CD4-positive, CD25-positive, alpha-beta regulatory T cell (primary cell): ENCODE measurements at regions not wholly inside any gene's neighbourhood (a gene's known extent, or its start where the extent isn't known, plus 50 kb on each side); places are given as distances from the start of the nearest gene placed in this dataset.

Source experiments
- ATAC-seq, 2 donors: fragments of 150-1000 bp; cut with Tn5 transposase; one replicate each; pipeline ENCODE4 v1.10.0; 2021; ENCODE audit warnings: low read depth in 2 of 2, moderate number of reproducible peaks in 2 of 2, moderate library complexity in 1 of 2
- DNase-seq, 3 donors: peaks; one replicate each; pipeline versions ENCODE4 v3.0.0 to v3.0.0-alpha.2; 2012 to 2022; ENCODE audit warnings: mixed read lengths in 1 of 3
- H3K27ac ChIP-seq: one replicate; pipeline ENCODE4 v1.7.0; 2013; ENCODE audit warnings: mild to moderate bottlenecking, low read length; ENCODE audit not compliant: insufficient read depth, poor library complexity, severe bottlenecking
- H3K27me3 ChIP-seq: one replicate; pipeline ENCODE4 v1.7.0; 2013; ENCODE audit warnings: low read length; ENCODE audit not compliant: control insufficient read depth, insufficient read depth
- H3K36me3 ChIP-seq: one replicate; pipeline ENCODE4 v1.7.0; 2013; ENCODE audit warnings: mild to moderate bottlenecking, low read length, moderate library complexity; ENCODE audit not compliant: control insufficient read depth, insufficient read depth
- H3K4me1 ChIP-seq: 2 replicates; pipeline ENCODE4 v1.7.0; 2013; ENCODE audit warnings: mild to moderate bottlenecking, low read length; ENCODE audit not compliant: insufficient read depth, control insufficient read depth, poor library complexity, severe bottlenecking
- H3K4me3 ChIP-seq: one replicate; pipeline ENCODE4 v1.7.0; 2013; ENCODE audit warnings: low read depth, mild to moderate bottlenecking, low read length, moderate library complexity
- H3K9me3 ChIP-seq, 2 experiments: 1 replicate in 1 of 2; 2 replicates in 1 of 2; pipeline ENCODE4 v1.7.0; 2013; ENCODE audit warnings: low read length in 2 of 2, mild to moderate bottlenecking in 1 of 2, moderate library complexity in 1 of 2; ENCODE audit not compliant: control insufficient read depth in 2 of 2
- H3K27ac Mint-ChIP-seq, 3 donors: one replicate each; pipeline ENCODE4 v1.8.0; 2020 to 2022; ENCODE audit warnings: mild to moderate bottlenecking in 3 of 3, mixed read lengths in 3 of 3, moderate library complexity in 2 of 3
- H3K27me3 Mint-ChIP-seq: one replicate; pipeline ENCODE4 v1.8.0; 2022; ENCODE audit warnings: mild to moderate bottlenecking, mixed read lengths
- H3K36me3 Mint-ChIP-seq: one replicate; pipeline ENCODE4 v1.8.0; 2020; ENCODE audit warnings: mixed read lengths
- H3K4me1 Mint-ChIP-seq, 4 donors: one replicate each; pipeline ENCODE4 v1.8.0; 2020 to 2022; ENCODE audit warnings: mixed read lengths in 4 of 4, mild to moderate bottlenecking in 1 of 4
- H3K4me3 Mint-ChIP-seq, 4 donors: one replicate each; pipeline ENCODE4 v1.8.0; 2020 to 2022; ENCODE audit warnings: mild to moderate bottlenecking in 4 of 4, mixed read lengths in 4 of 4, moderate library complexity in 3 of 4
- H3K9me3 Mint-ChIP-seq, 7 donors: one replicate each; pipeline ENCODE4 v1.8.0; 2020 to 2022; ENCODE audit warnings: mixed read lengths in 7 of 7, mild to moderate bottlenecking in 3 of 7, moderate library complexity in 2 of 7

DNA sequence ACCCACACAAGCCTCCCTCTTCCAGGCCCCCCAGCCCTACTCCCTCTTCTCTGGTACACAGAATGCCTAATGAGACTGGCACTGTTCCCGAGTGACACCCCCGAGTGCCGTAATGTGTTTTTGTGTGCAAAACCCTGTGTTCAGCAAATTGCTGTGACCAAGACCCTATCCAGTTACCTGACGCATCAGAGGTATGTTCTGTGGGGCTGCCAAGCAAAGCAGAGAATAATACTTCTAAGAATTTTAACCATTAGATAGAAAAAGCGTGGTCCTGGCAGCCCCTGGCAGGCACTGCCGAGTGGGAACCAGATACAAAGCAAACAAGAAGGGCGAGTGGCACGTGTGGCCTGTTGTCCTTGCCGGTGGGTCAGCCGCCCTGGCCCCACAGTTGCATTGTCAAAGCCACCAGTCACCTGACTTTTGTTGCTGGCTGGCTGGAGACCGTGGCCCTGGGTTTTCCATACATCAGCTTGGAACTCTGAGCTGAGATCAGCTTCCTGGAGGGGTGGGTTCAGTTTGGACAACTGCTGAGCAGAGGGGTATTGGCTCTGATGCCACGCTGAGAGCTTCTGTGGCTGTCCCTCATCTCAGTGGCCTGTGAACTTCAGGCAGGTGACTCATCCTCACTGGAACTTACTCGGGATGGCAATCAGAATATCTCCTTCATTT is 69.1 kb upstream of the BRD7 start:
- Mint-ChIP-seq H3K4me3 (no peak overlapping the region), H3K27ac (no peak overlapping the region), H3K36me3 (no peaks in the 10 kb centered on the region), H3K9me3 (peaks cover 2 to 28% (median 7%) of the 10 kb centered on the region in 7 donors), H3K4me1 (no peaks in the 10 kb centered on the region), H3K27me3 (peaks cover 21% of the 10 kb centered on the region)
- Histone ChIP-seq H3K36me3 (no peaks in the 10 kb centered on the region), H3K9me3 (peaks cover 15 to 23% of the 10 kb centered on the region in 2 experiments), H3K4me3 (no peak overlapping the region), H3K4me1 (no peaks in the 10 kb centered on the region), H3K27ac (no peak overlapping the region), H3K27me3 (peaks cover 1% of the 10 kb centered on the region)
- no peak for DNase-seq
- ATAC-seq: no peak

DNA sequence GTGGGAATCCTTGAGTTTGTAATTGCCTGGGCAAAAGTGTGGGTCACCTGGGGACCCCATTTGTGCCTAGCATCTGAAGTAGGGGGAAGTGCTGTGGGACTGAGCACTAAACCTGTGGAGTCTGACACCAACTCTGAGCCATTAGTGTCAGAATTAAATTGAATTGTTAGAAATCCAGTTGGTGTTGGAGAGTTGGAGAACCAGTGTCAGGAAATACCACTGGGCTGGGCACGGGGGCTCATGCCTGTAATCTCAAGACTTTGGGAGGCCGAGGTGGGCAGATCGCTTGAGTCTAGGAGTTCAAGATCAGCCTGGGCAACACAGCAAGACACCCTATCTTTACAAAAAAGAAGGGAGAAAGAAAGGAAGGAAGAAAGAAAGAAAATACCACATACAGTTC is 67.5 kb upstream of the BRD7 start:
- Histone ChIP-seq H3K27me3 (peaks cover 3% of the 10 kb centered on the region), H3K4me1 (no peaks in the 10 kb centered on the region), H3K27ac (no peak overlapping the region), H3K9me3 (peaks cover 11 to 14% of the 10 kb centered on the region in 2 experiments), H3K36me3 (no peaks in the 10 kb centered on the region), H3K4me3 (no peak overlapping the region)
- DNase-seq (no peak), ATAC-seq (no peak)
- Mint-ChIP-seq H3K4me1 (no peaks in the 10 kb centered on the region), H3K9me3 (peaks cover 2 to 21% (median 7%) of the 10 kb centered on the region in 7 donors), H3K4me3 (no peak overlapping the region), H3K36me3 (no peaks in the 10 kb centered on the region), H3K27me3 (peaks cover 29% of the 10 kb centered on the region), H3K27ac (no peak overlapping the region)

DNA sequence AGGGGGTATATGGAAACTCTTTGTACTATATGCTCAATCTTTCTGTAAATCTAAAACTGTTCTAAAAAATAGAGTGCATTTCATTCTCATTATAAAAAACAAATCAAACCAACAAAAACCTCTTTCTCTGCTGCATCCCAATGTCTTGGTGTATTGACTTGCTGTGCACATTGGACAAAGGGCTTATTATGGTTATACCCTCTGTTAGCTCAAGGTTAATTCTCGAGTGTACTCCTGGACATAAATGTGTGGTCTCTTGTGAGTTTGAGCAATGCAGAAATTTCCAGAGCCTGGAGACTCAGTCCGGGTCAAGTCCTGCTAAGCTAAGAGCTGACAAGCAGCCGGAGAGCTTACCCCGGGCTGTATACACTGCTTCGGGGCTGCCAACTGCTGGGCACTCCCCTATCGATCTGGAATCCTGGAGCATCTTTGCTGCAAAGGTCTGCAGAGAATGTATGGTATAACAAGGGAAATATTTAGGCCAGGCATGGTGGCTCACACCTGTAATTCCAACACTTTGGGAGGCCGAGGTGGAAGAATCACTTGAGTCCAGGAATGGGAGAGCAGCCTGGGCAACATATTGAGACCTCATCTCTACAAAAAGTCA is 66.2 kb upstream of the BRD7 start:
- Histone ChIP-seq H3K36me3 (no peaks in the 10 kb centered on the region), H3K4me1 (no peaks in the 10 kb centered on the region), H3K27me3 (peaks cover 3% of the 10 kb centered on the region), H3K4me3 (no peak overlapping the region), H3K27ac (no peak overlapping the region), H3K9me3 (peaks cover 7 to 11% of the 10 kb centered on the region in 2 experiments)
- no peak overlapping the region for H3K27ac Mint-ChIP-seq
- H3K4me3 Mint-ChIP-seq: no peak overlapping the region
- no peaks in the 10 kb centered on the region for H3K36me3 Mint-ChIP-seq
- ATAC-seq (no peak), DNase-seq (no peak)
- peaks cover 29% of the 10 kb centered on the region for H3K27me3 Mint-ChIP-seq
- peaks cover 2 to 17% (median 7%) of the 10 kb centered on the region in 7 donors for H3K9me3 Mint-ChIP-seq
- H3K4me1 Mint-ChIP-seq: no peaks in the 10 kb centered on the region

DNA sequence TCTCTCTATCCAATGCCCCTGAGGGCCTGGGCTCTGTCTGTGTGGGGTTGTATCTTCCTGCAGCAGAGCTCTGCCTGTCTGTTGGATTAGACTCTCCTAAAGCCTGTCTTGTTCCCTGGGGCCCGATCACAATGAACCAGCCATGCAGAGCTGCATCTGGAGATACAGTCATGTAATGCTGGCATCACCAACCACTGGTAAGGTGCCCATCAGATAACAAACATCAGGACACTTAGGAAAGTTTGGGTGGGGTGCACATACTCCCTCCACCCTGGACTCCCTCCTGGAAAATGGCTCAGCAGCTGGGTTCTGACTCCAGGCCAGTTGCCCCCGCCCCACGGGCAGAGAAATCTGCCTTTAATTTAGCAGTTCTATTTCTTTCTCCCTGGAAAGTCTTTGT is 61.3 kb upstream of the BRD7 start:
- Mint-ChIP-seq H3K4me3 (no peak overlapping the region), H3K36me3 (no peaks in the 10 kb centered on the region), H3K27me3 (peaks cover 43% of the 10 kb centered on the region), H3K27ac (no peak overlapping the region), H3K9me3 (peaks cover 0 to 5% (median 0%) of the 10 kb centered on the region in 7 donors), H3K4me1 (no peaks in the 10 kb centered on the region)
- no peaks in the 10 kb centered on the region for H3K36me3 ChIP-seq
- no peaks in the 10 kb centered on the region for H3K9me3 ChIP-seq
- H3K27ac ChIP-seq: no peak overlapping the region
- H3K4me1 ChIP-seq: no peaks in the 10 kb centered on the region
- ATAC-seq (no peak), DNase-seq (no peak)
- no peak overlapping the region for H3K4me3 ChIP-seq
- peaks cover 3% of the 10 kb centered on the region for H3K27me3 ChIP-seq

DNA sequence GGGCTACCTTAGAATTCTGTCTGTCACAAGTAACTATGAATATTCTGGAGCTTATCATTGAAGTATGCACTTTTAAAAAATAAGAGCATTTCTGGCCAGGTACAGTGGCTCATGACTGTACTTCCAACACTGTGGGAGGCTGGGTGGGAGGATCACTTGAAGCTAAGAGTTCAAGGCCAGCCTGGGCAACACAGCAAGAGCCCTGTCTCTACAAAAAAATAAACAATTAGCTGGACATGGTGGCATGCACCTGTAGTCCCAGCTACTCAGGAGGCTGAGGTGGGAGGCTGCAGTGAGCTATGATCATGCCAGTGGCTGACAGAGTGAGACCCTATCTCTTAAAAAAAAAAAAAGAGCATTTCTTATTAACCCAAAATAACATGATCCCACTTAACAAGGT is 60.0 kb upstream of the BRD7 start:
- ATAC-seq (no peak), DNase-seq (no peak)
- Mint-ChIP-seq H3K4me3 (no peak overlapping the region), H3K27ac (no peak overlapping the region), H3K36me3 (peaks cover 3% of the 10 kb centered on the region), H3K4me1 (peaks cover 0 to 3% (median 0%) of the 10 kb centered on the region in 4 donors), H3K27me3 (peaks cover 37% of the 10 kb centered on the region), H3K9me3 (peaks cover 0 to 7% (median 0%) of the 10 kb centered on the region in 7 donors)
- H3K27ac ChIP-seq: no peak overlapping the region
- H3K9me3 ChIP-seq: no peaks in the 10 kb centered on the region
- no peaks in the 10 kb centered on the region for H3K4me1 ChIP-seq
- no peak overlapping the region for H3K4me3 ChIP-seq
- no peaks in the 10 kb centered on the region for H3K36me3 ChIP-seq
- peaks cover 3% of the 10 kb centered on the region for H3K27me3 ChIP-seq

DNA sequence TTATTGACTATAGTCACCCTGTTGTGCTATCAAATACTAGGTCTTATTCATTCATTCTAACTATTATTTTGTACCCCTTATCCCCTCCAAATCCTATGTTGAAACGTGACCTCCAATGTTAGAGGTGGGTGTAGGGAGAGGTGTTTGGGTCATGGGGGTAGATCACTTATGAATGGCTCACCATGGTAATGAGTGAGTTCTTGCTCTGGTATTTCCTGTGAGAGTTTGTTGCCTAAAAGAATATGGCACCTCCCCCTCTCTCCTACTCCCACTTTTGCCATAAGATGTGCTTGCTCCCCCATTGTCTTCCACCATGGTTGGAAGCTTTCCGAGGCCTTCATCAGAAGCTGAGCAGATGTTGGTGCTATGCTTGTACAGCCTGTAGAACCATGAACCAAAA is 59.3 kb upstream of the BRD7 start:
- no peaks in the 10 kb centered on the region for H3K36me3 ChIP-seq
- H3K4me3 ChIP-seq: no peak overlapping the region
- no peak overlapping the region for H3K27ac ChIP-seq
- Mint-ChIP-seq H3K27me3 (peaks cover 31% of the 10 kb centered on the region), H3K4me3 (no peak overlapping the region), H3K4me1 (peaks cover 0 to 3% (median 0%) of the 10 kb centered on the region in 4 donors), H3K27ac (no peak overlapping the region), H3K9me3 (peaks cover 0 to 6% (median 0%) of the 10 kb centered on the region in 7 donors), H3K36me3 (peaks cover 3% of the 10 kb centered on the region)
- ATAC-seq: no peak
- no peaks in the 10 kb centered on the region for H3K4me1 ChIP-seq
- no peak for DNase-seq
- H3K27me3 ChIP-seq: peaks cover 3% of the 10 kb centered on the region
- no peaks in the 10 kb centered on the region for H3K9me3 ChIP-seq

DNA sequence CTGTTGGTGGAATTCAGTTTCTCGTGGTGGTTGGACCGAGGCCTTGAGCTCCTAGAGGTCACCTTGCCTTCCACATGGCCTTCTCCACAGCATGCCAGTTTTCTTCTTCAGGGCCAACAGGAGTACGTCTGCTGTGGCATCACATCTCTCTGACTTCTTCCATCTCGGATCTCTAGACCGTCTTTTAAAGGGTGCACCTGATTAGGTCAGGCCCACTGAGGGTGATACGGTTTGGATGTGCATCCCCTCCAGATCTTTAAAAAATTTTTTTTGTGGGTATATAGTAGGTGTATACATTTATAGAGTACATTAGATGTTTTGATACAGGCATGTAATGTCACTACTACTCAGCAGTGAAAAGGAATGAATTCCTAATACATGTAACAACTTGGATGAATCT is 58.3 kb upstream of the BRD7 start:
- Histone ChIP-seq H3K4me3 (no peak overlapping the region), H3K9me3 (no peaks in the 10 kb centered on the region), H3K4me1 (no peaks in the 10 kb centered on the region), H3K27ac (no peak overlapping the region), H3K27me3 (peaks cover 2% of the 10 kb centered on the region), H3K36me3 (no peaks in the 10 kb centered on the region)
- Mint-ChIP-seq H3K4me3 (peak overlapping the region in 1 of 4 donors; percentile 33), H3K4me1 (peaks cover 0 to 3% (median 0%) of the 10 kb centered on the region in 4 donors), H3K9me3 (peaks cover 0 to 6% (median 0%) of the 10 kb centered on the region in 7 donors), H3K27me3 (peaks cover 32% of the 10 kb centered on the region), H3K27ac (no peak overlapping the region), H3K36me3 (peaks cover 3% of the 10 kb centered on the region)
- no peak for DNase-seq
- no peak for ATAC-seq

DNA sequence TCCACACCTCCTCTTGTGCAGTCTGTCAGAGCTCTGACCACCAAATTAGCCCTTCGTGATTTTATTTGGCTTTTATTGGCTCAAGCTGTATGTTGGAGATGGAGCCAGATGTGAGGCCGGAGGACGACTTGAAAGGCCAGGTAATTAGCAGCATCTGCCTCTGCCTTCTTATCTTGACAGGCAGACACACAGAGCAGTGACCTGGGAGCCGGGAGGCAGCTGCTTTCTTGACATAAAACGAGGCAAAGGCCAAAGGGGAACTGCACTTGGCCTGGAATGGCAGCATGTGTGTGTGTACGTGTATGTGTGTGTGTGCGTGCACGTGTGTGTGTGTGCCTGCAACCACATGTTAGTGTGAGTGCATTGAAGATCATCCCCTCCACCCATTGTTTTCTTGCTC is 56.9 kb upstream of the BRD7 start:
- no peaks in the 10 kb centered on the region for H3K9me3 ChIP-seq
- H3K36me3 Mint-ChIP-seq: peaks cover 3% of the 10 kb centered on the region
- H3K27me3 Mint-ChIP-seq: peaks cover 26% of the 10 kb centered on the region
- DNase-seq (no peak), ATAC-seq (no peak)
- H3K4me3 Mint-ChIP-seq: no peak overlapping the region
- no peak overlapping the region for H3K27ac Mint-ChIP-seq
- no peak overlapping the region for H3K27ac ChIP-seq
- H3K27me3 ChIP-seq: peaks cover 9% of the 10 kb centered on the region
- H3K36me3 ChIP-seq: no peaks in the 10 kb centered on the region
- peaks cover 0 to 3% (median 0%) of the 10 kb centered on the region in 4 donors for H3K4me1 Mint-ChIP-seq
- no peak overlapping the region for H3K4me3 ChIP-seq
- H3K9me3 Mint-ChIP-seq: peaks cover 0 to 10% (median 0%) of the 10 kb centered on the region in 7 donors
- no peaks in the 10 kb centered on the region for H3K4me1 ChIP-seq
